Islet precursor cell (in vitro differentiated cells): ENCODE measurements at regions not wholly inside any gene's neighbourhood (a gene's known extent, or its start where the extent isn't known, plus 50 kb on each side); places are given as distances from the start of the nearest gene placed in this dataset.

Experiments
- DNase-seq: peaks from one replicate; pipeline ENCODE4 v3.0.0-alpha.2; 2018

DNA sequence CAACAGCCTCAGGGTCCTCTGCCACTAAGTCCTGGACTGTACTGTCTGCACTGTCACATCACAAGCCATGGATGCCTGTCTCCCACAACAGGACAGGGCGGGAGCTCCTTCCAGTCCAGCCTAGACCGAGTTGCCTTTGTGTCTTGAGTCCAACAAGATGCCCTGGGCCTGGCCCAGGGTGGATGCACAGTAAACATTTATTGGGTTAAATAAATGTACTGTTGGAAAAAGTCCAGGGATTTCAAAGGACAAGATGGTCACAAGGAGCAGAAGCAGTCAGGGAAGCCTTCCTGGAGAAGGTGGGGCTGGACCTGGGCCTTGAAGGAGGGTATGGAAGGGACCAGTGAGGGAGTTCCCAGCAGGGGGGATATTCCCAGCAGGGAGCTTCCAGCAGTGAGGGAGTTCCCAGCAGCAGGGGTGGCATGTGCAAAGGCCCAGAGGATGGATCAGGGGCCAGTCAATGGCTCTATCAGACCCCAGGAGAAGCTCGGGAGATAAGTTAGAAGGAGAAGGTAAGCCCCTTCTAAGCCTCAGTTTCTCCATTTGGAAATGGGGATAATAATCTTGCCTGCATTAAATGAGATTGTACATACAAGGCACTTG, 72.7 kb upstream of the NEURL1B start:
- no peak for DNase-seq

DNA sequence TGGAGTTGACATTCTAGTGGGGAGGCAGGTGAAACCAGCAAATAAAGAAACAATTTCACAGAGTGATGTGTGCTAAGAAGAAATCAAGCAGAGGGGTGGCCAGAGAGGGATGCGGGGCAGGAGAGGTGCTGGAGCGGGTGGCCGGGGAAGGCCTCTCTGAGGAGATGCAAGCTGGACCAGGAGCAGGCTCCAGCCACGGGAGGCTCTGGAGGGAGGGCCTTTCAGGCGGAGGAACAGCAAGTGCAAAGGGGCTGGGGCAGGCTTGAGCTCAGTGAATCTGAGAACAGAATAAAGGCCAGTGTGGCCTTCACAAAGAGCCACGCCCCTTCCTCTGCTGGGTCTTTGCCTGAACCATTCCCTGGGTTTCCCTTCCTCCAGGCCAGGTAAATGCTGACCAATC, 73.2 kb upstream of the NEURL1B start:
- DNase-seq, result no peak

DNA sequence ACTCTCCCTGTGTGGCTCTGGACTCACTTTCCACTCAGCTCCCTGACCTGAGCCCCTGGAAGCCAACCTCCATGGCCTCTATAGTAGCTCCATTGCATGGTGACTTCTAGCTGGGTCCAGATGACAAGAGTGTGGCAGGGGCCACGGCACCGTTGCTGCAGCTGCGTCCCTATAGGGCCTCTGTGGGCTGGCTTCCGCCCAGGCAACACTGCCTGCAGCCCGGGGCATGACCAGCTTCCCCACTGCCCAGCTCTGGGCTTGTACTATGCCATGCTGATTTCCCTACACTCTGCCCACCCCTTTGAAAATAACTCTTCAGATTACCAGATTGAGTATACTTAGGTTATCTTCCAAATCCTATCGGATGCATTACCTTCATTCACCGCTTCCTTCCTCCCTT, 73.8 kb upstream of the NEURL1B start:
- DNase-seq, result no peak

DNA sequence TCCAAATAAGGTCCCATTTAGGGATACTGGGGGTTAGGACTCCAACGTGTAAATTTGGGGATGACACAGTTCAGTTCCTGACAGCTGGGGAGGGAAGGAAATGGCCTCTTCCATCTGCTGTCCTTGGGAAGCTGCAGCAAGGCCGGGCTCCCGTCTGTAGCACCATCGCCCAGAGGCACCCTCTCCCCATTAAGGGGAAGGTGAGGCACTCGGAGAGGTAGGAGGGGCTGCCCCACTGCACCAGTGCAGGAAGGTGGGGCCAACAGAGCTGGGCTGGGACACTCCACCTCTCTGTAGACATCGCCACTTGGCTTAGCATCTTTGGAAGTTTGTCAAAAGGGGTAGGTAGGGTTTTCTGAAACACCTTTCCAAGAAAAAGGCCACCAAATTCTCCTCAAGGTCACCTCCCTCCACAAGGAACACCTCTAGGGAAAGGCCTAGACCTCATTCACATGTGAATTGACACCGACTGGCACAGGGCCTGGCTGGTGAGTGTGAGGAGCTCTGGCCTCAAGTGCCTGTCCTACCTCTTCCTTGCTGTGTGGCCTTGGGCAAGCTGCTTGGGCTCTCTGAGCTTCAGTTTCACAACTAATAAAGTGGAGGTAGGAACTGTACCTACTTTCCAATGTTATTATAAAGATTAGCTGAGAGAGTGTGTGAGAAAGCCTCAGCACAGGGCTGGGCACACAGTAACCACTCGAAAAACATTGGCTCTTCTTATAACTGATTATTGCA, 75.0 kb upstream of the NEURL1B start:
- DNase-seq, result no peak

DNA sequence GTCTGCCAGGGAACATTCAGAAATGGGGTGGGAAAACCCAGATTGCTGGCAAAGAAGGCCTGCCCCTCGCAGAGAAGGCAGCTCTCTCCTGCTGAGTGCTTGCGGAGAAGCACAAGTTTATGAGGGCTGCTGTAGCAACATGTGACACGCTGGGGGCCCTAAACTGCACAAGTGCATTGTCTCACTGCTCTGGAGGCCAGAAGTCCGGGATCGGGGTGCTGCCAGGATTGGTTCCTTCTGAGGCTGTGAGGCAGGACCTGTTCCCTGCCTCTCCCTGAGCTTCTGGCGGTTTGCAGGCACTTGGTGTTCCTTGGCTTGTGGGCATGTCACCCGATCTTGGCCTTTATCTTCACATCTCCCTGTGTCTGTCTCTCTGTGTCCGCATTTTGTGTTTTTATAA, 75.6 kb upstream of the NEURL1B start:
- DNase-seq, result no peak

DNA sequence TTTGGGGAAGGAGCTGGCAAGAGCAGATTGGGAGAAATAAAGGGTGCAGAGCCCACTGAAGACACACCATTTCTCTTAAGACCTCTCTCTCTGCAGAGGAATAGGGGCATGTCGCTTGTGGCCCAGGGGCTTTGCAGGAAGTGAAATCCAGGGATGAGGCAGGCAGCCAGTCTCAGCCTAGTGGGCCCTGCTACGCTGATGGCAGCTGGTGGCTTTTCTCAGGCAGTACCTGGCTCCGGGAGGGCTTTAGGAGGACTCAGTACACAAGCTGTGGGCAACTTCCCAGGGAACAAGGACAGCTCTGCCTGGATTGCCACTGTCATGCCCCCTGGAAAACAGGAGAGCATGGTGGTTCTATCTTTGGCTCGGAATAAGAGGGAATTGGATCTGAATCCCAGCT, 76.2 kb upstream of the NEURL1B start:
- DNase-seq, result no peak

DNA sequence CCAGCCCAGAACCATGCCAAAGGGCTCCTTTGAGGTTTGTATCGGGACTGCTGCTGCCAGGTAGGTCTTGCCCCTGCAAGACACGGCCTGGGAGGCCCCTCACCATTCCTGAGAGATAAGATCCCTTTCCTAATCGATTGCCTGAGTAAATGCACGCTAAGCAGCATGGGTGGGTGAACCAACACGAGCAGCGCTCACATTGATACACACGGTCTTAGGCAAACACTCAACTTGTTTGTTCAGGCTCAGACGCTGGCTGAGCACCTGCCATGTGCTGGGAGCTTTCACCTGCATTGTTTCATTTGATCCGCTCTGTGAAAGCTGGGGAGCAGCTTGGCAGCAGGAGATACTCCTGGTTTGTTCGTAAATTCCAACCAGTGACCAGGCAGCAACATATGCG, 76.9 kb upstream of the NEURL1B start:
- DNase-seq, result no peak

DNA sequence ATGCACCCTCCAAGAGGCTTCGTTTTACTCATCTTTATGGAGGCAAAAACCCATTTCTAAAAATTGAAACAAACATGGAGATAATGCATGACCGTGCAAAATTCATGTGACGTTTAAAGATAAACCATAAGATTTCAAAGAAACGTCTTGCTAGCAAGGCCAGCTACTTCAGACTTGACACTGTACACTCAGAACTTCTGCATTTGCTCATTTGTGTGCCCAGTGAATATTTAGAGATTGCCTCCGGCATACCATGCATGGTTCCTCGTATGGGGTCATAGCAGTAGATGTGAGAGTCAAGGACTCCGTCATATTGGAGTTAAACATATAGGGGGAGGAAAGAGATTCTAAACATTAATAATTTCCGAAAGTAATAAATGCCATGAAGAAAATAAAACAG, 78.6 kb upstream of the NEURL1B start:
- DNase-seq, result no peak

DNA sequence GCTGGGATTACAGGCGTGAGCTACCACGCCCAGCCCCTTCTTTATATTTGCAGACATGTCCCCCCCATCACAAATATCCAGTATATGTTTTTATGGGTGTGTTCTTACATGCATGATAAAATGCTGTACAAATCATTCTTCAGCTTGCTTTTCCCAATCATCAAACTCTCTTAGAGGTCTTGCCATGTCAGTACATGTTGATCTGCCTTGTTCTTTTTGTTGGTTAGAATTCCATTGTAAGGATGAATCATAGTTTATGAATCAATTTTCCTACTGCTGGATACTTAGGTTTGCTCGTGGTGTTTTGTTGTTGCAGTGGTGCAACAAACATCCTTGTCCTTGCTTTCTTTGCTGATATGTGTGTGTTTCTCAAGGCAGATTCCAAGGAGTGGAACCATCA, 79.9 kb upstream of the NEURL1B start:
- DNase-seq, result no peak

DNA sequence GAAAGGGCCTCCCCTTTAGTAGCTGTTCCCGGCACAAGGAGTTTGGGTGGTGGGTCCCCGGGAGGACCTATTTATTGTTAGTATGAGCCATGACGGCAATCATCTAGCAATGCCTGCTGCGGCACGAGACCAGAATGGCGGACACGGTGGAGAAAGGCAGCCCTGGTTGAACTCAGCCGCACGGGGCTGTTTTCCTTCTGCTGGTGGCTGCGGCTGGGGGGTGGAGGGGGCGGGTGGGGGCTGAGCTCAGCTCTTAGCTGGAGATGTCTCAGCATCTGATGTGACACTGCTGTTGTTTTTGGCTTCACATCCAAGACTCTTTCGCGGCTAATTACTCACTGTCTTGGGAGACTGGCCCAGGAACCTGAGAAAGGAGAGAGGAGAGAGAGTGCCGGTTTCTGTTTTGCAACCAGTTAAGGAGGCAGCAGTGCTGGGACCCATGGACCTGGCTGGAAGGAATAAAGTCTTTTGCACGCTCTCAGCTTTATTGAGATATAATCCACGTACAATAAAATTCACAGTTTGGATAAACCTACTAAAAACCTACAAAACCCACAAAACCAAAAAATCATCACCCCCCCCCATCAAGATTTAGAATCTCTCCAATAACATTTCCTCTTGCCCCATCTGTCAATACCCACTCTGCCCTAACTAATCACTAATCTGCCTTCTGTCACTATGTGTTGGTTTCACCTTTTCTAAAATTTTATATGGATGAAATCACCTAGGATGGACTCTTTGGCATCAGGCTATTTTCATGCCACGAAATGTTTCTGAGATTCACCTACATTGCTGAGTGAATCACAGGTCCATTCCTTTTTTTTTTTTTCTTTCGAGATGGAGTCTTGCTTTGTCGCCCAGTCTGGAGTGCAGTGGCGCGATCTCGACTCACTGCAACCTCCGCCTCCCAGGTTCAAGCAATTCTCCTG, 81.8 kb upstream of the NEURL1B start:
- no peak for DNase-seq

DNA sequence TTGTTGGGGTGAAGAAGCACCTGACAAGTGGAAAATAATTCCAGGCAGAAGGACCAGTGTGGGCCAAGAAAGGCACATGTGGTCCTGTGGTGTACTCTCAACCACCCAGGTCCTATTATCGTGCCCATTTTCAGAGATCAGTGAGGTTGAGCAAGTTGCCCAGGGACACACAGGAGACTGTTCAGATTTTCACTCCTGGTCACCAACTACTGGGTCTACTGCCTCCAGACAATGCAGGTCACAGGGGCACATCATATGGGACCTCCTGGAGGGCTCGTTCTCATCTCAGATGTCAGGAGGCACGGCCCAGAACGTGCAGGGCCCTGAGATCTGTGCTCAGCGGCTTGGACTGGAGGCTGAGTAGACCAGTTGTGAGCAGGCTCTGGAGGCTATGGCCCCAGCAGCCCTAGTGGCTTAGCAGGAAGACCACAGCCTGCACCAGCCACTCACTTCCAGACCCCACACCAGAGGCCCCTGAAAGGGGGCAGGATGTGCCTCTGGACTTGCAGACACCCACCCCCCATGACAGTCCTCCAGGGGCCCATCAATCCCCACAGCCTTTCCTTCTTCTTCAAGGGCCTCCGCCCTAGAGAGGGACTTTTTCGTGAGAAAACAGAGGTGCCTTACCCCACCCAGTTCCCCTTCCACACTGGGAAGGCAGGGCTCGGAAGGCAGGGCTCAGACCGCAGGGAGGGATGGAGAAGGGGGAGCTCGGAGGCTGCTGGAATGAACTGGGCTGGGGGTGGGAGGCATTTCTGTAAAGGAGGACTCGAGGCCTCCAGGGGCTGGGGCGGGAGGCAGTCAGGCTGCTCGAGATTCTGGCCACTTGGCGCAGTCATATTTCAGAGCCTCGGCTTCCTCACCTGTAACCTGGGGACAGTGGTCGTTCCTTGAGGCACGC, 82.7 kb upstream of the NEURL1B start:
- no peak for DNase-seq

DNA sequence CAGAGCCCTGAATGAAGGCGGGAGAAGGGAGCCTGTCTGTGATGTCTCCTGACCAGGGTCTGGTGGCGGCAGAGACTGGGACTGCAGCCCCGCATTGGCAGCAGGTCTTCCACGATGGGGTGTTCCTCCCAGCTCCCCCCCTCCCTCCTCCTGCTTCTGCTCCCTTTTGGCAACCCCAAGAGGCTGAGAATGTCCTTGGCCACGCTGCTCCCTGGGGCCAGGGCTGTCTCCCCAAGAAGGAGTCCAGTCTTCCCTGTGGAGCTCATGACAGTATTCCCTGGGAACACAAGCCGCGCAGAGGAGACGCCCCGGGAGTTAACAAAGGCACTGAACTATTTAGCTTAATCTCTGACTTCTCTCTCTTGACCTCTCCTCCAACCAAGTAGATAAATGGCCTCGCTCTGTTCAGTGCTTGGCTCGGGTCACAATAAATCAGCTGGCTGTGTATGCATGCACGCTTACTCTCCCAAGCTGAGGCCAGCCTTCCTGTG, 84.0 kb upstream of the NEURL1B start:
- no peak for DNase-seq

DNA sequence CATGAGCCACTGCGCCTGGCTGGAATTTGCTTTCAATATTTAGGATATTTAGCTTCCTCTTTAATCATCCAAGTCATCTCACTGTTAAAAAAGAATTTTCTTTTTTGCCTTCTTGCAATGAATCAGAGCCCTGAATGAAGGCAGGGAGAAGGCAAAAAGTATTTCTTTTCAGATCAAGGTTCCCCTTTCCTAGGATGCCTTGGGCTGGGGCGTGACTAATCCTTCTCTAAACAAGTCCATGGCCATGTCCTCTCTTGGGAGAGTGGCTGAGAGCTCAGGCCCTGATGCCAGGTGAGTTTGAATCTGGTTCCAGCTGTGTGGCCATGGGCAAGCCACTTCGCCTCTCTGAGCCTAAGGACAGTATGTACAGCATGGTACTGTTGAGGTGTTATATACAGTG, 84.8 kb upstream of the NEURL1B start:
- no peak for DNase-seq

DNA sequence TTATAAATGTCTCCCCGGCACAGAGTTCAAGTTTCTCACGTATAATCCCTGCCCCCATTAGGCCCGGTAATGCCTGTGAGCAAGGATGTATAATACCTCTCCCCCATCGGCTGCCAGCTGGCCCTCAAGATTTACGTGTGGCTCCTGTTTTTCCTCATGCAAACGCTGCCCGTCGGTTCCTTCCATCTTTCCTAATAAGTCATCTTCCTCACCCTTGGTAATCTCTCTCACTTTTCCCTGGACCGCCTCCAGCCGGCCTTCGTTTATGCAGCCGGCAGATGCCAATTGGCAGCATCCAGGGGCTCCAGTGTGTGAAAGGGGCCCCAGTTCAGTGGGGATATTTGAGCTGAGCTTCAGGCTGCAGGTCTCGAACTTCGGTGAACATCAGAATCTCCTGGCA, 86.5 kb upstream of the NEURL1B start:
- no peak for DNase-seq

DNA sequence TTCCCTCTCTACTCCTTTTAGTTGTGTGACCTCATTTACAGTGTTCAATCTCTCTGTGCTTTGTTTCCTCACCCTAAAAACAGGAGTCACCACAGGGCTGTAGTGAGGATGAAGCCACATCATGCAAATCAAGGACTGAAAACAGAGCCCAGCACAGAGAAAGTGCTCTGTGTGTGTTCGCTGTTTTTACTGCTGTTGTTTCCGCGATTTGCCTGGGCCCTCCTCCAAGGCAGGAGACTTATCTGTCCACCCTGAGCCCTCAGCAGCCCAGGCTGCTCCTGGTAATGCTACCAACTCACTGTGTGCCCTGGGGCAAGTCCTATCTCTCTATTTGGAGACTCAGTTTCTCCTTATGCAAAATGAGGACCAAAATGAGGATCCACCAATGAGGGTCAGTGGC, 87.2 kb upstream of the NEURL1B start:
- DNase-seq, result no peak

DNA sequence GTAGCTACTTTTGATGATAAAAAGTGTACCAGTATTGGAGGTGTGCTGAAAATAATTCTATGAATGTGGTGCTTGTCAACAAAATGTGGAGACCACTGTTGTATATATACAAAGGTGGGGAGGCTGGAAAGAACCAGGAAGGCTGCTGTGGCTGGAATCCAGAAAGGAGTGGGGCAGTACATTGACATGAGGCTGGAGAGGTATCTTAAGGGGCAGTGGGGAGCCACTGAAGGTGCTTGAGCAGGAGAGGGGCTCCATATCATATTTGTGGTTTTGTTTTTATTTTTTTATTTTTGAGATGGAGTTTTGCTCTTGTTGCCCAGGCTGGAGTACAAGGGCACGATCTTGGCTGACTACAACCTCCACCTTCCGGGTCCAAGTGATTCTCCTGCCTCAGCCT, 87.9 kb upstream of the NEURL1B start:
- no peak for DNase-seq

DNA sequence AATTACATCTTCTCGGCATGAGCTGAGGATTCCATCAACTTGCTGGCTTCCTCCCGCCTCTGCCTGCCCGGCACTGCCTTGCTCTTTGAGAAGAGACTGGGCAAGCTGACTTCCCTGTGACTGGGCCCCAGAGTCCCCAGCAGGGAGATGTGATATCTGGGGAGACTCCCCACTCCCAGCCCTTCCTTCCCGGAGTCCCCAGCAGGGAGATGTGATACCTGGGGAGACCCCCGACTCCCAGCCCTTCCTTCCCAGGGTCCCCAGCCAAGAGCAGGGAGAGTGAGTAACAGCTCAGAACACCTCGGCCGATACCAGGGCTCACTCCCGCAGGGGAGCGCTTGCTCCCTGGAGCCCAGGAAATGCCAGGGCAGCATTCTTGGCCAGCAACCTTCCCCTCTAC, 90.1 kb upstream of the NEURL1B start:
- DNase-seq, result no peak

DNA sequence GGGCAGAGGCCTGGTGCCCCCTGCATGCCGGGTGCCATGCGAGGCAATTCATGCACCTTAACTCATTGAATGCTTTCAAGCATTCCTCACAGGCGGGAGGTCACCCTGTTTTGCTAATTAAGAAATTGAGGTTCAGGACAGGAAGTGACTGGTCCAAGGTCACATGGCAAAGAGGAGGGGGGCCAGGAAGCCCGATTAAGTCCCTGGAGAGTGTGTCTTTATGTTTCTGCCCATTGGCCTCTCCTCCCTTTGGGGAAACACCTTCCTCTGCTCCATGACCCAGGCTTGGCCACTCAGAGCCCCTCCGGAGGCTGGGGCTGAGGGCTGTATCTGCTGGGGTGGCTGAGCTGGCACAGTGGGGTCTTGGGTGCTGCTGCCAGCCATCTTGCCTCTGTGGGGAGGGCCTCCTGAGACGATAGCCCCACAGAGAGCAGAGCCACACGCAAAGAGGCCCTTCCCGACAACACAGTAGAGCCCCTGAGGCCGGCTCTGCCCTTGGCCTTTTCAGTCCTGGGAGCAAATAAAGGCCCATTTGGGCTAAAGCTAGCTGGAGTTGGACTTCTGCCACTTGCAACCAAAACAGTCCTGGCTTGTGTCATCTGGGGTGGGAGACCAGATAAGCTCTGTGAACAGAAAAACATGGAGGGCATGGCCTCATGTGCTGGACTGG, 90.8 kb upstream of the NEURL1B start:
- no peak for DNase-seq

DNA sequence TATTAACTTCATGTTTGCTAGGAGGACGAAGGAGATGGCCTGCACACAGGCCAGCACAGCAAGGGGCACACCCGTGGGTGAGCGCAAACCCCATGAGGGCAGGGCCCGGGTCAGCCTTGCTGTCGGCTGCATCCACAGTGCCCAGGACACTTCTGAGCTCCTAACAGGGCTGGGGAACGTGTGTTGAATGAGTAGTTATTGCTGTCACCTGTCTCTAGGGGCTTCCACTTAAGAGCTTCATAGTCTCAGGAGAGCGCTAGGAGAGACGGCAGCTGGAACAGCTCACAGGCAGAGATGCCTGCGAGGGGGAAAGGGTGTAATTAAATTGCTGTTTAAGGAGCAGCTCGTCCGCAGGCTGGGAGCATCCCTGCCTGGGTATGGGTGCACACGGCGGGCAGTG, 91.4 kb upstream of the NEURL1B start:
- no peak for DNase-seq

DNA sequence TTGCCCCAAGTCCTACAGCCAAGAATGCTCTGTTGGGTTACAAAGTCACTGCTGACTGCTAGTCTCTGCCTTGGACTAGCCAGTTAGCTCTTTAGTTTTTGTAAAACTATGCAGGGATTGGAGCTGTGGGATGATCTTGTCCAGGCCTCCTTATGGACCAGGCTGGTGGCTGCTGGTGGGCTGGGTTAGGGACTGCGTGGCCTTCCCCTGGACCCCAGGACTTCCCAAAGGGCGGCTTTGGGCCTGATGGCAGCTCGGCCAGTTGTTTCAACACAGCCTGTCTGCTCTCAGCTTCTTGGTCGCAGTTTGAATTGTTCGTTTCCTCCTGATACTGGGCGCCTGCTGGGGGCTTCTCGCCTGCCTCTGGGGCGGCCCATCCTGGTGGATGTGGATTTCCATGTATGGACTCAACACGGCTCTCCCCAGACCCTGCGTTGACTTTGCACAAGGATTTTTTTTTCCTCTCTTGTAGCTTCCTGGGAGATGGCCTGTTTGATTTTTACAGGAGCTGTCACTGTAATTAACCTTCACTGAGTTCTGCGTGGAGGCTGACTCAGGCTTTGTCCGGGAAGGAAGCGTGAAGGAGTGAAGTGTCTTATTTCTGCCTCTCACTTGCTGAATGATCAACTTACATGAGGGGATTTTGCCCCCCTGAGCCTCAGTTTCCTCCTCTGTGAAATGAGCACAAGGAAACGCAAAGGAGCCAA, 91.9 kb upstream of the NEURL1B start:
- DNase-seq, result no peak

DNA sequence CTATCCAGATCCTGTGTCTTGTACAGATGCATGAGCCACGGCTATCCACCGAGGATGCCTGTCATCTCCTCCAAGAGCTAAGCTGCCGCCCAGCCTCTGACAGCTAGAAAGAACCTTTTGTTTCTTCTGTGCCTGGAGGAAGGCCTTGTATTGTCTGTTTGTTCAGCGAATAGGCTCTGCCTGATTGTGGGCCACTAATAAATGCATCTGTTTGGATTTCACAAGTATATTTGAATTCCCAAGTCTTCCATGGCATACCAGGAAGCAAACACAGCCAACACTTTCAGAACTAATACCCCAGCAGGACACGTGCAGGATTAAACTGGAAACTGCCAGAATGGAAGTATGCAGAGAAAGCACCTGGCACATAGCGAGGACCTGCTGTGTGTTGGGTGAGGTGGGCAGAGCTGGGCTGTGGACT, 92.7 kb upstream of the NEURL1B start:
- DNase-seq, result no peak
